Mesenchymal stem cell (in vitro differentiated cells and primary cell): ENCODE measurements at regions not wholly inside any gene's neighbourhood (a gene's known extent, or its start where the extent isn't known, plus 50 kb on each side); places are given as distances from the start of the nearest gene placed in this dataset.

ENCODE experiments used
- DNase-seq: peaks from one replicate; pipeline ENCODE4 v3.0.0-alpha.2; 2013
- H2AFZ ChIP-seq: one replicate; pipeline ENCODE4 v1.6.1; 2013; ENCODE audit warnings: low read depth, mild to moderate bottlenecking, control low read depth, inconsistent platforms, low read length, moderate library complexity
- H2AK5ac ChIP-seq: 2 replicates; pipeline ENCODE4 v1.6.1; 2013; ENCODE audit warnings: low read length, moderate library complexity, mild to moderate bottlenecking, inconsistent platforms; ENCODE audit not compliant: severe bottlenecking
- H2BK120ac ChIP-seq: one replicate; pipeline ENCODE4 v1.6.1; 2013; ENCODE audit warnings: low read depth, mild to moderate bottlenecking, inconsistent platforms, low read length, moderate library complexity
- H2BK12ac ChIP-seq, 2 experiments: one replicate each; pipeline ENCODE4 v1.6.1; 2013; ENCODE audit warnings: inconsistent platforms in 2 of 2, low read length in 2 of 2, mild to moderate bottlenecking in 2 of 2, moderate library complexity in 2 of 2, control low read depth in 1 of 2
- H2BK15ac ChIP-seq: one replicate; pipeline ENCODE4 v1.6.1; 2013; ENCODE audit warnings: mild to moderate bottlenecking, low read depth, inconsistent platforms; ENCODE audit not compliant: poor library complexity, severe bottlenecking
- H2BK5ac ChIP-seq: 2 replicates; pipeline ENCODE4 v1.6.1; 2013; ENCODE audit warnings: low read depth, mild to moderate bottlenecking, low read length, control low read depth, inconsistent platforms; ENCODE audit not compliant: poor library complexity, severe bottlenecking
- H3K14ac ChIP-seq, 2 experiments: one replicate each; pipeline ENCODE4 v1.6.1; 2013; ENCODE audit warnings: inconsistent platforms in 2 of 2, low read length in 2 of 2, control low read depth in 1 of 2, mild to moderate bottlenecking in 1 of 2, moderate library complexity in 1 of 2
- H3K18ac ChIP-seq, 2 experiments: one replicate each; pipeline ENCODE4 v1.6.1; 2013; ENCODE audit warnings: inconsistent platforms in 2 of 2, low read length in 2 of 2, control low read depth in 1 of 2, low read depth in 1 of 2, mild to moderate bottlenecking in 1 of 2
- H3K23ac ChIP-seq, 2 experiments: one replicate each; pipeline ENCODE4 v1.6.1; 2013; ENCODE audit warnings: inconsistent platforms in 2 of 2, low read length in 2 of 2, mild to moderate bottlenecking in 2 of 2, moderate library complexity in 2 of 2, control low read depth in 1 of 2
- H3K27ac ChIP-seq: 2 replicates; pipeline ENCODE4 v1.5.1; 2013; ENCODE audit warnings: mild to moderate bottlenecking, moderate library complexity, low read length, control low read depth, inconsistent platforms; ENCODE audit not compliant: poor library complexity, severe bottlenecking
- H3K27me3 ChIP-seq, 2 experiments: 2 replicates each; pipeline versions ENCODE4 v1.6.1 to v1.7.0; 2013; ENCODE audit warnings: low read length in 2 of 2, mild to moderate bottlenecking in 2 of 2, moderate library complexity in 2 of 2, control low read depth in 1 of 2, inconsistent platforms in 1 of 2; ENCODE audit not compliant: control insufficient read depth in 1 of 2, insufficient read depth in 1 of 2
- H3K36me3 ChIP-seq, 2 experiments: 2 replicates each; pipeline versions ENCODE4 v1.6.1 to v1.7.0; 2013; ENCODE audit warnings: low read length in 2 of 2, control low read depth in 1 of 2, inconsistent platforms in 1 of 2, low read depth in 1 of 2, mild to moderate bottlenecking in 1 of 2; ENCODE audit not compliant: insufficient read depth in 2 of 2, control insufficient read depth in 1 of 2
- H3K4ac ChIP-seq, 2 experiments: one replicate each; pipeline ENCODE4 v1.6.1; 2013; ENCODE audit warnings: inconsistent platforms in 2 of 2, low read length in 2 of 2, mild to moderate bottlenecking in 2 of 2, moderate library complexity in 2 of 2, control low read depth in 1 of 2, low read depth in 1 of 2
- H3K4me1 ChIP-seq: 2 replicates; pipeline ENCODE4 v1.6.1; 2013; ENCODE audit warnings: low read depth, low read length, control low read depth; ENCODE audit not compliant: control insufficient read depth, insufficient read depth
- H3K4me2 ChIP-seq: 2 replicates; pipeline ENCODE4 v1.6.1; 2013; ENCODE audit warnings: low read length, mild to moderate bottlenecking, inconsistent platforms; ENCODE audit not compliant: poor library complexity, severe bottlenecking
- H3K4me3 ChIP-seq, 2 experiments: 2 replicates each; pipeline versions ENCODE4 v1.5.1 to v1.7.0; 2013; ENCODE audit warnings: low read length in 2 of 2, mild to moderate bottlenecking in 2 of 2, control low read depth in 1 of 2, low read depth in 1 of 2; ENCODE audit not compliant: insufficient read depth in 1 of 2
- H3K79me1 ChIP-seq: replicated peaks from 2 replicates; pipeline ENCODE4 v1.6.1; 2013; ENCODE audit warnings: mild to moderate bottlenecking, control low read depth, low read length, inconsistent platforms; ENCODE audit not compliant: poor library complexity, severe bottlenecking
- H3K9ac ChIP-seq: 2 replicates; pipeline ENCODE4 v1.7.0; 2013; ENCODE audit warnings: mild to moderate bottlenecking, low read length, moderate library complexity
- H3K9me3 ChIP-seq: 2 replicates; pipeline ENCODE4 v1.7.0; 2013; ENCODE audit warnings: mild to moderate bottlenecking, low read length; ENCODE audit not compliant: control insufficient read depth
- H4K8ac ChIP-seq: one replicate; pipeline ENCODE4 v1.6.1; 2013; ENCODE audit warnings: inconsistent platforms, mild to moderate bottlenecking, low read length, moderate library complexity
- H4K91ac ChIP-seq: one replicate; pipeline ENCODE4 v1.6.1; 2013; ENCODE audit warnings: mild to moderate bottlenecking, low read length, inconsistent platforms
- WGBS: methylation state at CpG from one replicate; pipeline ENCODE4 v1.1.7; 2013; ENCODE audit warnings: mixed read lengths; 5-methylcytosine and 5-hydroxymethylcytosine counted together

DNA sequence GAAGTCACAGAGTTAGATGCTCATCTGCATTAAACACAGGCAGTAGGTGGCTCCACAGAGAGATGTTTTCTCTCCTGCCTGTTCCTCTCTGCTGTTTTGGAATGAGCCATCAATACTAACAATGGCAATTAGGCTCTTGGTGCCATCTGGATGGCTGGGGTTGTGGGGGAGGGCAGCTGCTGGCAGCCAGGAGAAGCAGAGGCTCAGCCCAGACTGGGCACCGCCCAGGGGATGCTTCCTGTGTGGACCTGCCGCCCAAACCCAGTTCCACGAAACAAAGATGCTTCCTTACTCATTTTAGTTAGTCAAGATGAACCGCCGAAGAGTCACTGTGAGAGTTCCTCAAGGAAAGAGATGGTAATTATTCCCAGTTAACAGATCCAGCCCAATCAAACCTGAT, 50.8 kb upstream of the PCDH8 start:
- no peak overlapping the region for H2AK5ac ChIP-seq
- H3K18ac ChIP-seq = no peak overlapping the region
- no peak overlapping the region for H3K14ac ChIP-seq
- H3K9me3 ChIP-seq = no peaks in the 10 kb centered on the region
- peaks cover 0 to 12% of the 10 kb centered on the region in 2 experiments for H3K27me3 ChIP-seq
- H3K4me3 ChIP-seq = no peak overlapping the region
- no peak overlapping the region for H3K9ac ChIP-seq
- no peak overlapping the region for H2AFZ ChIP-seq
- no peaks in the 10 kb centered on the region for H3K36me3 ChIP-seq
- no peak overlapping the region for H3K27ac ChIP-seq
- no peak overlapping the region for H2BK120ac ChIP-seq
- H3K79me1 ChIP-seq = no peaks in the 10 kb centered on the region
- no peak overlapping the region for H3K23ac ChIP-seq
- H2BK15ac ChIP-seq = no peak overlapping the region
- H2BK5ac ChIP-seq = no peak overlapping the region
- H3K4me1 ChIP-seq = no peaks in the 10 kb centered on the region
- H4K91ac ChIP-seq = no peak overlapping the region
- no peak overlapping the region for H4K8ac ChIP-seq
- no peak overlapping the region for H3K4me2 ChIP-seq
- no peak overlapping the region for H3K4ac ChIP-seq
- 81% methylated on average over 5 of the region's 5 CpGs for WGBS
- no peak overlapping the region for H2BK12ac ChIP-seq
- no peak for DNase-seq
